K562 (cell line): ENCODE measurements at regions not wholly inside any gene's neighbourhood (a gene's known extent, or its start where the extent isn't known, plus 50 kb on each side); places are given as distances from the start of the nearest gene placed in this dataset.

Experiments
- ATAC-seq: fragments of 200-7000 bp; cut with Tn5 transposase; 3 replicates; pipeline ENCODE4 v1.9.1; 2020; ENCODE audit warnings: moderate library complexity
- BruUV-seq: library from RNA; stranded (reverse); fragments of 400-500 nt; replicated peaks from 2 replicates; lab custom pipeline; 2021; lab: Mats Ljungman, UMichigan
- CTCF ChIA-PET: fragments of 300-600 bp; formaldehyde crosslinking; extraction: SDS; loops from one replicate; lab custom pipeline; 2021; ENCODE audit warnings: low intra/inter-chr PET ratio; lab: Yijun Ruan, JAX
- POLR2A ChIA-PET: fragments of 300-600, 350-650 bp; sonication (Branson Sonifier 250); formaldehyde crosslinking; extraction: SDS; loops from one replicate; lab custom pipeline; 2021; ENCODE audit warnings: antibody characterized with exemption, inconsistent platforms; lab: Yijun Ruan, JAX
- DNase-seq, 4 experiments: peaks; one replicate each; pipeline versions ENCODE4 v3.0.0 to v3.0.0-alpha.2; 2011 to 2018; ENCODE audit warnings: low spot score in 3 of 4, mixed read lengths in 3 of 4; ENCODE audit errors: extremely low read depth in 1 of 4
- FAIRE-seq: peaks from 2 replicates; lab custom pipeline; 2011; peaks lifted over from hg19 to GRCh38; lab: Jason Lieb, UNC
- H2AFZ ChIP-seq: 2 replicates; pipeline ENCODE4 v1.6.0; 2011; ENCODE audit warnings: low read depth, low read length, control low read depth, inconsistent platforms
- H3K27ac ChIP-seq: fragments of 200-600 bp; 3 replicates; pipeline ENCODE4 v1.8.0; 2011; ENCODE audit warnings: low read depth, mild to moderate bottlenecking, control low read depth, inconsistent platforms, low read length, moderate library complexity, mixed read lengths; ENCODE audit errors: extremely low read depth
- H3K27me3 ChIP-seq, 2 experiments: fragments of 300-600 bp in 1 of 2; 2 replicates in 1 of 2; 3 replicates in 1 of 2; pipeline versions ENCODE4 v1.6.0 to v1.8.0; 2011; ENCODE audit warnings: inconsistent platforms in 2 of 2, low read length in 2 of 2, mild to moderate bottlenecking in 1 of 2, mixed read lengths in 1 of 2, moderate library complexity in 1 of 2; ENCODE audit not compliant: control insufficient read depth in 2 of 2, insufficient read depth in 2 of 2
- H3K36me3 ChIP-seq: fragments of 300-600 bp; 3 replicates; pipeline ENCODE4 v1.8.0; 2011; ENCODE audit warnings: mild to moderate bottlenecking, low read length, inconsistent platforms; ENCODE audit not compliant: control insufficient read depth, insufficient read depth
- H3K4me1 ChIP-seq, 2 experiments: fragments of 200-600 bp in 1 of 2; replicated peaks in 1 of 2; 2 replicates in 1 of 2; 3 replicates in 1 of 2; pipeline versions ENCODE4 v1.5.1 to v1.8.0; 2011; ENCODE audit warnings: inconsistent platforms in 2 of 2, low read length in 2 of 2, mild to moderate bottlenecking in 1 of 2, mixed read lengths in 1 of 2, moderate library complexity in 1 of 2; ENCODE audit not compliant: control insufficient read depth in 2 of 2, insufficient read depth in 2 of 2
- H3K4me2 ChIP-seq: 2 replicates; pipeline ENCODE4 v1.6.1; 2011; ENCODE audit warnings: low read length, control low read depth, inconsistent platforms, mixed read lengths; ENCODE audit not compliant: insufficient read depth
- H3K4me3 ChIP-seq: fragments of 200-600 bp; sonication (generic), shearing (Covaris generic); 2 replicates; pipeline ENCODE4 v1.5.1; 2016; ENCODE audit warnings: control low read depth, inconsistent platforms
- H3K79me2 ChIP-seq: fragments of 200-600 bp; 3 replicates; pipeline ENCODE4 v1.8.0; 2011; ENCODE audit warnings: low read length, inconsistent platforms; ENCODE audit not compliant: control insufficient read depth, insufficient read depth
- H3K9ac ChIP-seq, 2 experiments: 2 replicates each; pipeline versions ENCODE4 v1.6.0 to v1.6.1; 2011; ENCODE audit warnings: low read depth in 2 of 2, low read length in 2 of 2, control low read depth in 1 of 2, inconsistent platforms in 1 of 2, mild to moderate bottlenecking in 1 of 2, mixed read lengths in 1 of 2; ENCODE audit not compliant: insufficient read depth in 1 of 2
- H3K9me1 ChIP-seq: one replicate; pipeline ENCODE4 v1.6.0; 2011; ENCODE audit warnings: inconsistent platforms, mild to moderate bottlenecking, low read length, moderate library complexity; ENCODE audit not compliant: control insufficient read depth, insufficient read depth
- H3K9me3 ChIP-seq: replicated peaks from 2 replicates; pipeline ENCODE4 v1.5.1; 2011; ENCODE audit warnings: low read depth, low read length, inconsistent platforms; ENCODE audit not compliant: control insufficient read depth, insufficient read depth
- H4K20me1 ChIP-seq: replicated peaks from 2 replicates; pipeline ENCODE4 v1.6.1; 2011; ENCODE audit warnings: low read length, inconsistent platforms, mixed read lengths; ENCODE audit not compliant: control insufficient read depth, insufficient read depth
- CREBBP ChIP-seq: IDR thresholded peaks from one replicate; pipeline ENCODE4 v1.6.1; 2012; ENCODE audit warnings: low read depth, mild to moderate bottlenecking, control low read depth, inconsistent platforms, low read length
- DPF2 ChIP-seq: fragments of 450-650 bp; IDR thresholded peaks from 2 replicates; pipeline ENCODE4 v1.6.1; 2016
- KAT8 ChIP-seq: fragments of 450-650 bp; IDR thresholded peaks from 2 replicates; pipeline ENCODE4 v1.6.1; 2016; ENCODE audit warnings: low read depth, mild to moderate bottlenecking
- POLR2H ChIP-seq: IDR thresholded peaks from 2 replicates; pipeline ENCODE4 v1.6.1; 2016; ENCODE audit warnings: missing genetic modification characterization, low read depth, mild to moderate bottlenecking, control low read depth, missing compliant biosample characterization, moderate library complexity
- REST ChIP-seq, 2 experiments: fragments of 450-650 bp; formaldehyde crosslinking in 1 of 2; IDR thresholded peaks; 2 replicates each; pipeline versions ENCODE4 v1.4.0 to v1.6.1; 2014 to 2020; ENCODE audit warnings: mild to moderate bottlenecking in 2 of 2, borderline replicate concordance in 1 of 2, low read depth in 1 of 2
- ZBTB26 ChIP-seq: fragments of 450-650 bp; formaldehyde crosslinking; IDR thresholded peaks from 2 replicates; pipeline ENCODE4 v1.4.0; 2022; ENCODE audit warnings: missing genetic modification characterization
- ZNF77 ChIP-seq: fragments of 250-450 bp; sonication (Bioruptor Pico); IDR thresholded peaks from 2 replicates; pipeline ENCODE4 v1.5.0; 2020
- ZZZ3 ChIP-seq: fragments of 450-650 bp; IDR thresholded peaks from 2 replicates; pipeline ENCODE4 v1.6.1; 2016; ENCODE audit warnings: antibody characterized with exemption, mild to moderate bottlenecking, moderate library complexity
- WGBS: fragments of 100-300 bp; shearing (Covaris generic); methylation state at CpG from one replicate; pipeline ENCODE4 v1.1.6; 2016; ENCODE audit warnings: low coverage, mixed read lengths; ENCODE audit not compliant: insufficient coverage; ENCODE audit errors: missing lambda C conversion rate; 5-methylcytosine and 5-hydroxymethylcytosine counted together
- in situ Hi-C: fragments of 300-500 bp; cut with MboI; formaldehyde crosslinking; loops from 4 replicates; pipeline ENCODE4 v1.15.0; 2018; ENCODE audit warnings: inconsistent platforms, mixed read lengths
- intact Hi-C: fragments of 100-400 bp; cut with micrococcal nuclease; formaldehyde crosslinking; loops from 2 replicates; pipeline ENCODE4 v1.14.2; 2022

GRCh38 chr20:17059465-17059864 is 167.4 kb upstream of the PCSK2 start:
- intact Hi-C loops (no loop called here), in situ Hi-C loops (no loop called here)
- H3K9me1 ChIP-seq, result no peaks in the 10 kb centered on the region
- H3K36me3 ChIP-seq, result no peaks in the 10 kb centered on the region
- ChIA-PET CTCF (no interaction called here), POLR2A (no interaction called here)
- no peaks in the 10 kb centered on the region for H3K4me1 ChIP-seq
- no peaks in the 10 kb centered on the region for H3K9me3 ChIP-seq
- no peaks in the 10 kb centered on the region for H4K20me1 ChIP-seq
- FAIRE-seq, result no peak
- H3K4me3 ChIP-seq, result no peak overlapping the region
- DNase-seq, result no peak
- under 1% methylated on average over 7 of the region's 7 CpGs for WGBS
- H3K27me3 ChIP-seq, result no peaks in the 10 kb centered on the region
- TF ChIP-seq KAT8 (no peak), DPF2 (no peak), ZNF77 (CRISPR knock-in tag) (no peak)
- H3K79me2 ChIP-seq, result no peaks in the 10 kb centered on the region
- no peak overlapping the region for H3K27ac ChIP-seq
- no TSS peak for BruUV-seq
- no peak overlapping the region for H2AFZ ChIP-seq
- H3K9ac ChIP-seq, result no peak overlapping the region
- ATAC-seq, result no peak
- no peak overlapping the region for H3K4me2 ChIP-seq

GRCh38 chr20:17061715-17062114 is 165.1 kb upstream of the PCSK2 start:
- no peak overlapping the region for H3K4me3 ChIP-seq
- H3K9ac ChIP-seq, result no peak overlapping the region
- H3K4me1 ChIP-seq, result no peaks in the 10 kb centered on the region
- no peaks in the 10 kb centered on the region for H3K36me3 ChIP-seq
- CTCF ChIA-PET, result no interaction called here
- DNase-seq (no peak), ATAC-seq (no peak), FAIRE-seq (no peak)
- 0% methylated on average over 2 of the region's 2 CpGs for WGBS
- POLR2A ChIA-PET, result no interaction called here
- no peak overlapping the region for H3K27ac ChIP-seq
- no peaks in the 10 kb centered on the region for H3K9me3 ChIP-seq
- intact Hi-C loops (no loop called here), in situ Hi-C loops (no loop called here)
- H3K27me3 ChIP-seq, result no peaks in the 10 kb centered on the region
- H2AFZ ChIP-seq, result no peak overlapping the region
- no peaks in the 10 kb centered on the region for H3K79me2 ChIP-seq
- no peaks in the 10 kb centered on the region for H4K20me1 ChIP-seq
- H3K4me2 ChIP-seq, result no peak overlapping the region
- H3K9me1 ChIP-seq, result no peaks in the 10 kb centered on the region
- BruUV-seq, result no TSS peak
- TF ChIP-seq ZZZ3 (no peak), POLR2H (tag) (no peak), REST (IDR thresholded peaks at IDR 0.05; ENCODE audit: borderline replicate concordance) (no peak), REST (CRISPR knock-in tag; IDR thresholded peaks at IDR 0.05; ENCODE audit: low read depth) (no peak), ZBTB26 (CRISPR knock-in tag) (no peak), CREBBP (no peak)
